Caco-2 (cell line): ENCODE measurements at regions not wholly inside any gene's neighbourhood (a gene's known extent, or its start where the extent isn't known, plus 50 kb on each side); places are given as distances from the start of the nearest gene placed in this dataset.

Experiments used
- BruUV-seq: library from RNA; stranded (reverse); fragments of 400-500 nt; replicated peaks from 2 replicates; lab custom pipeline; 2021; lab: Mats Ljungman, UMichigan
- CTCF ChIA-PET: fragments of 300-600 bp; sonication (Branson Sonifier 250); formaldehyde crosslinking; loops from one replicate; lab custom pipeline; 2022; ENCODE audit warnings: antibody characterized with exemption; lab: Charles Lee
- POLR2A ChIA-PET: fragments of 300-600 bp; sonication (Branson Sonifier 250); formaldehyde crosslinking; loops from one replicate; lab custom pipeline; 2022; ENCODE audit warnings: antibody characterized with exemption; lab: Charles Lee
- DNase-seq, 2 experiments: peaks; one replicate each; pipeline versions ENCODE4 v3.0.0 to v3.0.0-alpha.2; 2020 to 2022
- H3K27me3 ChIP-seq: replicated peaks from 2 replicates; pipeline ENCODE4 v1.6.0; 2011; ENCODE audit warnings: low read length; ENCODE audit not compliant: control insufficient read depth, insufficient read depth
- H3K36me3 ChIP-seq: 2 replicates; pipeline ENCODE4 v1.5.1; 2011; ENCODE audit warnings: low read length; ENCODE audit not compliant: control insufficient read depth, insufficient read depth
- H3K4me1 ChIP-seq: fragments of 250-450 bp; sonication (Bioruptor Pico); 2 replicates; pipeline ENCODE4 v1.5.1; 2020; ENCODE audit warnings: mild to moderate bottlenecking
- H3K4me3 ChIP-seq: 2 replicates; pipeline ENCODE4 v1.5.1; 2011; ENCODE audit warnings: low read depth, mild to moderate bottlenecking, control low read depth, low read length
- H3K9me3 ChIP-seq: fragments of 250-450 bp; sonication (Bioruptor Pico); 2 replicates; pipeline ENCODE4 v1.5.1; 2020; ENCODE audit warnings: mild to moderate bottlenecking, moderate library complexity
- H3K27ac Mint-ChIP-seq: one replicate; pipeline ENCODE4 v1.8.0; 2022; ENCODE audit warnings: mixed read lengths; ENCODE audit not compliant: unreplicated experiment
- H3K27me3 Mint-ChIP-seq: one replicate; pipeline ENCODE4 v1.8.0; 2022; ENCODE audit warnings: mixed read lengths; ENCODE audit not compliant: insufficient read depth, unreplicated experiment
- H3K36me3 Mint-ChIP-seq: one replicate; pipeline ENCODE4 v1.8.0; 2022; ENCODE audit warnings: mild to moderate bottlenecking, mixed read lengths; ENCODE audit not compliant: insufficient read depth, unreplicated experiment
- H3K4me1 Mint-ChIP-seq: one replicate; pipeline ENCODE4 v1.8.0; 2022; ENCODE audit warnings: low read depth, mixed read lengths; ENCODE audit not compliant: unreplicated experiment
- H3K4me3 Mint-ChIP-seq: one replicate; pipeline ENCODE4 v1.8.0; 2022; ENCODE audit warnings: mild to moderate bottlenecking, moderate library complexity, mixed read lengths; ENCODE audit not compliant: unreplicated experiment
- H3K9me3 Mint-ChIP-seq: one replicate; pipeline ENCODE4 v1.8.0; 2022; ENCODE audit warnings: mixed read lengths; ENCODE audit not compliant: unreplicated experiment
- CTCF ChIP-seq, 2 experiments: fragments of 200-600 bp in 1 of 2; IDR thresholded peaks; 1 replicate in 1 of 2; 2 replicates in 1 of 2; pipeline versions ENCODE4 v1.5.1 to v1.8.0; 2011 to 2022; ENCODE audit warnings: antibody characterized with exemption in 1 of 2, control low read depth in 1 of 2, inconsistent platforms in 1 of 2, low read depth in 1 of 2, low read length in 1 of 2, mild to moderate bottlenecking in 1 of 2, moderate library complexity in 1 of 2; ENCODE audit not compliant: insufficient read depth in 1 of 2, severe bottlenecking in 1 of 2, unreplicated experiment in 1 of 2
- intact Hi-C: fragments of 100-400 bp; cut with micrococcal nuclease; formaldehyde crosslinking; loops from one replicate; pipeline ENCODE4 v1.10.0; 2022; ENCODE audit not compliant: unreplicated experiment

GRCh38 chr22:49587421-49587820, 240.3 kb downstream of the BRD1 start:
- TF ChIP-seq CTCF (IDR thresholded peaks at IDR 0.05; ENCODE audit: insufficient read depth in 1 of 2, low read depth in 1 of 2, low read length in 1 of 2, severe bottlenecking in 1 of 2, unreplicated experiment in 1 of 2): no peak
- H3K27me3 ChIP-seq: no peaks in the 10 kb centered on the region; the same call in 1 of the 2 replicates

GRCh38 chr22:49586873-49587272, 240.8 kb downstream of the BRD1 start:
- Histone ChIP-seq H3K4me1 (no peaks in the 10 kb centered on the region), H3K9me3 (no peaks in the 10 kb centered on the region), H3K36me3 (no peaks in the 10 kb centered on the region), H3K27me3 (no peaks in the 10 kb centered on the region; the same call in 1 of the 2 replicates), H3K4me3 (no peak overlapping the region)
- no peak for TF ChIP-seq CTCF (IDR thresholded peaks at IDR 0.05; ENCODE audit: insufficient read depth in 1 of 2, low read depth in 1 of 2, low read length in 1 of 2, severe bottlenecking in 1 of 2, unreplicated experiment in 1 of 2)
- Mint-ChIP-seq H3K27me3 (peaks cover 9% of the 10 kb centered on the region), H3K9me3 (no peaks in the 10 kb centered on the region), H3K4me1 (no peaks in the 10 kb centered on the region), H3K36me3 (no peaks in the 10 kb centered on the region), H3K27ac (no peak overlapping the region), H3K4me3 (no peak overlapping the region)
- intact Hi-C loops: no loop called here
- POLR2A ChIA-PET: no interaction called here
- no TSS peak for BruUV-seq
- CTCF ChIA-PET: no interaction called here
- peak in 1 of 2 experiments; percentile 9 for DNase-seq

More at GRCh38 chr22:49587421-49587820, 240.3 kb downstream of the BRD1 start:
- peaks cover 9% of the 10 kb centered on the region for H3K27me3 Mint-ChIP-seq
- H3K4me1 Mint-ChIP-seq: no peaks in the 10 kb centered on the region
- ChIA-PET POLR2A (no interaction called here), CTCF (no interaction called here)
- no peak overlapping the region for H3K27ac Mint-ChIP-seq
- H3K36me3 Mint-ChIP-seq: no peaks in the 10 kb centered on the region
- DNase-seq: peak in 1 of 2 experiments; percentile 12
- intact Hi-C loops: no loop called here
- Histone ChIP-seq H3K4me3 (no peak overlapping the region), H3K9me3 (no peaks in the 10 kb centered on the region), H3K4me1 (no peaks in the 10 kb centered on the region), H3K36me3 (no peaks in the 10 kb centered on the region)
- no peaks in the 10 kb centered on the region for H3K9me3 Mint-ChIP-seq
- no peak overlapping the region for H3K4me3 Mint-ChIP-seq
- no TSS peak for BruUV-seq

GRCh38 chr22:49586244-49586748, 241.4 kb downstream of the BRD1 start:
- no peaks in the 10 kb centered on the region for H3K36me3 Mint-ChIP-seq
- no peaks in the 10 kb centered on the region; the same call in 1 of the 2 replicates for H3K27me3 ChIP-seq
- intact Hi-C loops: no loop called here
- no peak overlapping the region for H3K4me3 ChIP-seq
- DNase-seq: no peak
- H3K9me3 ChIP-seq: no peaks in the 10 kb centered on the region
- CTCF ChIA-PET: no interaction called here
- H3K4me1 ChIP-seq: no peaks in the 10 kb centered on the region
- no peaks in the 10 kb centered on the region for H3K4me1 Mint-ChIP-seq
- no peaks in the 10 kb centered on the region for H3K36me3 ChIP-seq
- POLR2A ChIA-PET: no interaction called here
- H3K9me3 Mint-ChIP-seq: no peaks in the 10 kb centered on the region
- BruUV-seq: no TSS peak
- no peak overlapping the region for H3K27ac Mint-ChIP-seq
- peaks cover 9% of the 10 kb centered on the region for H3K27me3 Mint-ChIP-seq
- H3K4me3 Mint-ChIP-seq: no peak overlapping the region
- TF ChIP-seq CTCF (IDR thresholded peaks at IDR 0.05; ENCODE audit: insufficient read depth in 1 of 2, low read depth in 1 of 2, low read length in 1 of 2, severe bottlenecking in 1 of 2, unreplicated experiment in 1 of 2): no peak
